ENCODE measurements at regions not wholly inside any gene's neighbourhood (a gene's known extent, or its start where the extent isn't known, plus 50 kb on each side); places are given as distances from the start of the nearest gene placed in this dataset.

DNA sequence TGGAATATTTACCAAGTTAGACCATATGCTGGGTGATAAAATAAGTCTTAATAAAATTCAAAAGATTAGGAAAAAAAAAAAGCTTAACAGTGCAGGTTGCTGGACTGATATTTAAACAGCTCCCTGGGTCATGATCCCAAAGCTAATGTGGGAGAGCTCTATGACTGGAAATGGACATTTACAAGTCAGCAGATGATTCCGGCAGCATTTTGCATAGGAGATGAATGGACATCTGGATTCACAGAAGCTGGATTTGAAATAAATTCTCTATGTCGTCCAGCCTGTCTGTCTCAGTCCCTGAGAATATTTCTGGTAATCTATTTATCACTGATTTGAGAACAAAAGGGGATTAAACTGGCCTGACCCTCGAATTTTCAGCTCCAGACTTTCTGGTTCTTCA is 52.3 kb upstream of the KLHL25 start:
- no peak for DNase-seq (ENCODE audit: low read depth in 2 of 2, low spot score in 1 of 2)

- DNase-seq (ENCODE audit: low read depth in 2 of 2, low spot score in 1 of 2) = no peak
These were observed 55.2 kb upstream of the KLHL25 start for GRCh38 chr15:85849946-85850345.

DNA sequence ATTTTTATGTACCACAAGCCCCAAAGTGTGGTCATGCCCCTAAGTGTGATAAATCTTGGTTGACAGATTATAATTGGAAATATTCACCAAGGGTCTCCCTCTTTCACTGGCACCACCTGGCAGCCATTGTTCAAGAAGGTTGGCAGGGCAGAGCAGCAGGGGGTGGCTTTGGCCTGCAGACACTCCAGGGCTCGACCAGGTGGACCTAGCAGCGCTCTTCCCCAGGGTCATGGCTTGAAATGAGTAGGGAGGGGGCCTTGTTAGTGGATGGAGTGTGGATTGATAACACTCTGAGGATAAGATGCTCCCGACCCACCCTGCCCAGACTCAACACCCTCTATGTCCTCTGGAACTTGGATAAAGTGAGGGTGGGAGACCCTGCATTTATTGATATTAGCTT is 58.2 kb upstream of the KLHL25 start:
- DNase-seq (ENCODE audit: low read depth in 2 of 2, low spot score in 1 of 2) = no peak

DNA sequence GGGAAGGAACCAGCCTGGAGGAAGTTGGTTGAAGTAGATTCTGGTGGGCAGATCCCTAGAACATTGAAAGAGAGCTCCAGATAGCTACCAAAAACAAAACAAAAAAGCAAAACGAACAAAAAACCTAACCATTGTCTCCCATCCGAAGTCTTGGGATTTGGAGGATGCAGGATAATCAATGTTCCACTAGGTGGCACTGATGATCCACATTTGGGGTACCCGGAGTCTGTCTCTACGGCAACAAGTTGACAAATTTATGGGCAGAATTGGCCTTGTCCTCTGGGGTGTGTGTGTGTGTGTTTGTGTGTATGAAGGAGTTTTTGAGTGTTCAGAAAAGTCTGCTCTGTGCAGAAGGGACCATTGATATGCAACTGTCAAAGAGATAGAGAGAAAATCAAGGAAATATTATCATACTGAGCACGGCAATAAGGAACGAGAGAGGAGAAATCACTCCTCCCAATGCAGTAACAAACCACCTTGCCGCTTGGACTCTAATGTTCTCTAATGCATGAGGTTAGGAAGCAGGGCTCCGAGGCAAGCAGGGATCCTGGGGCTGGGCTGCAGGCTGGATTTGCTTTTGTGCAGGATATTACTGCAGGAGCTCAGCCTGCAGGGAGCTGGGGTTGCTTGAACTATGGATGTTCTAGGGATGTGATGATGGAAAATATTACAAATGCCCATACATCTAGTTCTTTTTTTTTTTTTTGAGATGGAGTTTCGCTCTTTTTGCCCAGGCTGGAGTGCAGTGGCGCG is 59.8 kb upstream of the KLHL25 start:
- DNase-seq (ENCODE audit: low read depth in 2 of 2, low spot score in 1 of 2) = peak in 1 of 2 donors; percentile 9

DNA sequence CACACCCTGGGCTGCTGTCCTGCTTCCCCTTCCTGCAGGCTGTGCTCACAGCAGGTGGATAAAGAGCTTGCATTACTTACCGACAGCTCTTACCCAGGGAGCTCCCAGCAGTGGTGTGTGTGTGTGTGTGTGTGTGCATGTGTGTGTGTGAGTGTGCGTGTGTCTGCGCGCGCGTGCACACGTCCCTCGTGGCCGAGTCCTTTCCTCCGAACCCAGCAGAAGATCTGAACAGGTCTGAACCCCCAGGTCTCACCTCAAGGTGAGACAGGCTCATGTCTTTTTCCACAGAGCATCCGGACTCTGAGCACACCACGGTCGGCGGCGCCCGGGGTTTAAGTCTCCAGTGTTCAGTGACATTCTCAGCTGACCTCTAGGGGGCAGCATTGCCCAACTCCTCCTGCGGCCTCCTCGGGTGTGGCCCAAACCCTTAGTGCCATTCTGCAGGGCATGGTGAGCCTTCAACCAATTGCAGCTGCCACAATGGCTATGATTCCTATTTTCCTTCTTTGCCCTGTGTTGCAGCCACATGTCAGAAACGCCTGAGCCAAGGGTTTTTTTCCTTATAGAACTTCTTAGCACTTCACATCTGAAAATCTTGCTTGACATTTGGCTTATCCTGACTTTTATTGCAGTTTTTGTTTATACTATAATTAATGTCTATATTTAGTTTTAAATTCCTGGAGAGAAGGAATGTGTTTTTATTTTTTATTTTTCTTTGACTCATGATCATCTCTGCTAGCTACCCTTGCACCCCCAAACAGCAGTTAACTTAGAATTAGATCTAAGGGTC is 64.1 kb upstream of the KLHL25 start:
- DNase-seq (ENCODE audit: low read depth in 2 of 2, low spot score in 1 of 2) = peak; percentile 38 to 58

GRCh38 chr15:85859671-85860070 is 64.9 kb upstream of the KLHL25 start:
- no peak for DNase-seq (ENCODE audit: low read depth in 2 of 2, low spot score in 1 of 2)

- no peak for DNase-seq (ENCODE audit: low read depth in 2 of 2, low spot score in 1 of 2)
These were observed 65.9 kb upstream of the KLHL25 start for GRCh38 chr15:85860394-85861161.

- DNase-seq (ENCODE audit: low read depth in 2 of 2, low spot score in 1 of 2) = no peak
These were observed 70.5 kb upstream of the KLHL25 start for GRCh38 chr15:85865070-85865684.

DNA sequence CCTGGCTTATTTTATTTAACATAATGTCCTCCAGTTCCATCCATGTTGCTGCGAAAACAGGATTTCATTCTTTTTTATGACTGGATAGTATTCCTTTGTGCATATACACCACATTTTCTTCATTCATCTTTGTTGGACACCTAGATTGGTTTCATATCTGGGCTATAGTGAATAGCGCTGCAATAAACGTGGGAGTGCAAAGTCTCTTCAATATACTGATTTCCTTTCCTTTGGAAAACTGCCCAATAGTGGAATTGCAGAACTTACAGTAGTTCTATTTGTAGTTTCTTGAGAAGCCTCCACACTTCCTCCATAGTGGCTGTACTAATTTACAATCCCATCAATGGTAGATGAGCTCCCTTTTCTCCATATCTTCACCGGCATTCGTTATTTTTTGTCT is 72.5 kb upstream of the KLHL25 start:
- DNase-seq (ENCODE audit: low read depth in 2 of 2, low spot score in 1 of 2) = no peak

DNA sequence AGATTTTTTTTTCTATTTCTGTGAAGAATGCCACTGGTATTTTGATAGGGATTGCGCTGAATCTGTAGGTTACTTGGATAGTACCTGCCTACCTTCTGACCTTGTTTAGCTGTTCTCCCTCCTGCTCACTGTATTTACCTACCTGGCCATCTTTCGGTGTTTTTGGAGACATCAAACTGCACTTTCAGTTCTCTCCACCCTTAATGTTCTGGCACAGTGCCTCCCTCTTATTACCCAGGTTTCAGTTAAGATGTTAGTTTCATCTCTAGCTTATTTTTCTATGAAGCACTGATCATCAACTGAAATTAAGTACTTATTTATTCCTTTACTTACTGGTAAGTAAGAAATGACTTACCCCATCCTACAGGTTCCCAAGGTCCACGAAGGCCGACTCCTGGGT is 74.4 kb upstream of the KLHL25 start:
- no peak for DNase-seq (ENCODE audit: low read depth in 2 of 2, low spot score in 1 of 2)

- DNase-seq (ENCODE audit: low read depth in 2 of 2, low spot score in 1 of 2) = no peak
These were observed 75.7 kb upstream of the KLHL25 start for GRCh38 chr15:85870216-85871014.

GRCh38 chr15:85871545-85871944 is 76.8 kb upstream of the KLHL25 start:
- no peak for DNase-seq (ENCODE audit: low read depth in 2 of 2, low spot score in 1 of 2)

DNA sequence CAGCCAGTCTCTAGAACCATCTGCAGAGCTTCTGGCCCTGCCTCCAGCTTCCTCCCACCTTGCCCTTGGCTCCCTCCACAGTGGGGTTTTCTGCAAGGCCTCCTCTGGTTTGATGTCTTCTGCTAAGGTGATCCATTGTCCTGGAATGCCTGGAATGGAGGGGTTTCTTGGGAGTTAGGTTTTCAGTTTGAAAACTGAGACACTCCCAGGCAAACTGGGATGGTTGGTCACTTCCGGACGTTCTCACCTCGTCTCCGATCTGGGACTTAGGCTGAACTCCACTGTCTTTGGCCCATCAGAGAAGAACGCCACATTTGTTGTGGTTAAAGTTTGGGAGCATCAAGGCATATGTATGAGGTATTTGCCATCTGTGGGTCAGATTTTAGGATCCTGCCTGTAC is 77.4 kb upstream of the KLHL25 start:
- no peak for DNase-seq (ENCODE audit: low read depth in 2 of 2, low spot score in 1 of 2)

- DNase-seq (ENCODE audit: low read depth in 2 of 2, low spot score in 1 of 2) = no peak
These were observed 79.5 kb upstream of the KLHL25 start for GRCh38 chr15:85874236-85874635.

DNA sequence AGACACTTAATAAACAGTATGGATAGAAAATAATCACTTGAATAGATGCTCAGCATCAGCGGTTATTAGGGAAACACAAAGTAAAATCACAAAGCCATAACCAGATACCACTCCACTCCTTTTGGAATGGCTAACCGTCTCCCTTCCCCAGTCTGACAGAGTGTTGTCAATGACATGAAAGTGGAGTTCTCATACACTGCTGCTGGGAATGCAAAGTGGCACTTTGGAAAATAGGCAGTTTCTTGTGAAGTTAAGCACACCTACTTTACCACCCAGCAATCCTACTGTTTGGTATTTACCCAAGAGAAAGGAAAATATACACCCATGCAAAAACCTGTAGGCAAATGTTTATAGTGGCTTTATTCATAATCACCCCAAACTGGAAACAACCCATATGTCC is 81.0 kb upstream of the KLHL25 start:
- DNase-seq (ENCODE audit: low read depth in 2 of 2, low spot score in 1 of 2) = no peak

GRCh38 chr15:85878828-85879225 is 84.1 kb upstream of the KLHL25 start:
- DNase-seq (ENCODE audit: low read depth in 2 of 2, low spot score in 1 of 2) = no peak

DNA sequence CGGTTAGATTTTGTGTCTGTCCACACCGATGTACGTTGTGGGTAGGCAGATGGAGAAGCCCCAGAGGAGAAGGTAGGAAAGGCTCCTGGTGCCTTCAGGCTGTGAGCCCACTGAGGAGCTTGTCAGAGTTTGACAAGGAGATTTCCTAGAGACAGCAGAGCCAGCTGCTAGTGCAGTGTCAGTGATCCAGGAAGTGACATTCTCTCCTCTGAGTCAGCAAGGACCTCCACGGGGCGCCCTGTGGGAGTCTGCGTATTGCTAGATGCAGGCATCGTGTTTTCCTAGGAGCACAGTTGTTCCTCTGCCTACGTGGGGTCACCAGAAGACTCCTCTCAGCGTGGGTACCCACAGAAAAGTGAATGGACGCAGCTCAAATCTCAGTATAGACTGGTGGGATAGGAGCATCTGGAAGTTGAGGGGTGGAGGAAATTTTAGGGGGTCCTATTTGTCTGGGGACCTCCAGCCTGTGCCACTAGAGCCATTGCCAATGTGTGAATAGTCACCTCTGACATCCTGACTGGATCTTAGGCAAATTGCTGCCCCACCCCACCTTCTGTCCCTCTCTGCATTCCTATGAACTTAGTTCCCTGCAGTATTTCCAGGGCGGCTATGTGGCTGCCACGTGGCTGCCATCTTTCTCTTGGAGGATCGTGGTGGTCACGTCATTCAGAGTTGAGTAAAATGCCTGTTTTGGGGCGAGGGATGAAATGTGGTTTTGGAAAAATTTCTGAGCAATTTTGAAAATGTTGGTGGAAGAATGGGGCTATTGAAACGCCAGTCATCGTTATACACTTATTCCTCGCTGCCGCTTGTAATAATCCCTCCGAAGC is 84.8 kb upstream of the KLHL25 start:
- no peak for DNase-seq (ENCODE audit: low read depth in 2 of 2, low spot score in 1 of 2)

- no peak for DNase-seq (ENCODE audit: low read depth in 2 of 2, low spot score in 1 of 2)
These were observed 85.9 kb upstream of the KLHL25 start for GRCh38 chr15:85880501-85881190.

DNA sequence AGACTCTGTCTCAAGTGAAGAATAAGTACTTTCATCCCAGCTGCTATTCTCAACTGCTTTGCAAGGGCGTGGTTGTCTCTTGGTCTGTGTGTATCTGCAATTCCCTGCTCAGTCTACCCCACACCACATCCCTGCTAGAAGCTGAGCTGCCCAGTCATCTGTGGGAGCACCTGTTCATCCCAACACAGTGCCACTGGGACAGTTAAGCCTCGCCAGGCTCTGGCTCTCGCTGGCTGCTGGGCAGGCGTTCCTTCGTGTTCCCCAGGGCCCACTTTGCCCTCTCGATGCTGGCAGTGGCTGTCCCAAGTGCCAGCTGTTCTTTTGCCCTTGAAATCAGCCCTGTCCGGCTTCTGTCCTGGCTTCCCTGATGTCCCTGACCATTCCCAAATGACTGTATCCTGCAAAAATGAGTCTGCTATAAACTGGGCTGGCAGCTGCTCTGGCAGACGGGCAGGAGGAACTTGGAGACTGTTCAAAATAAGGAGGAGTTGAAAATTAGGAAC is 91.6 kb upstream of the KLHL25 start:
- DNase-seq (ENCODE audit: low read depth in 2 of 2, low spot score in 1 of 2) = no peak

Data from stimulated activated CD8-positive, alpha-beta memory T cell treated with anti-CD3 and anti-CD28 coated beads, Interleukin-4, amount 100 ng/mL, for 1 hour (primary cell).